ENCODE measurements at regions not wholly inside any gene's neighbourhood (a gene's known extent, or its start where the extent isn't known, plus 50 kb on each side); places are given as distances from the start of the nearest gene placed in this dataset.

GRCh38 chr16:59909262-59909661 lies 1175.1 kb upstream of the GOT2 start:
- TF ChIP-seq, protein P1, sequence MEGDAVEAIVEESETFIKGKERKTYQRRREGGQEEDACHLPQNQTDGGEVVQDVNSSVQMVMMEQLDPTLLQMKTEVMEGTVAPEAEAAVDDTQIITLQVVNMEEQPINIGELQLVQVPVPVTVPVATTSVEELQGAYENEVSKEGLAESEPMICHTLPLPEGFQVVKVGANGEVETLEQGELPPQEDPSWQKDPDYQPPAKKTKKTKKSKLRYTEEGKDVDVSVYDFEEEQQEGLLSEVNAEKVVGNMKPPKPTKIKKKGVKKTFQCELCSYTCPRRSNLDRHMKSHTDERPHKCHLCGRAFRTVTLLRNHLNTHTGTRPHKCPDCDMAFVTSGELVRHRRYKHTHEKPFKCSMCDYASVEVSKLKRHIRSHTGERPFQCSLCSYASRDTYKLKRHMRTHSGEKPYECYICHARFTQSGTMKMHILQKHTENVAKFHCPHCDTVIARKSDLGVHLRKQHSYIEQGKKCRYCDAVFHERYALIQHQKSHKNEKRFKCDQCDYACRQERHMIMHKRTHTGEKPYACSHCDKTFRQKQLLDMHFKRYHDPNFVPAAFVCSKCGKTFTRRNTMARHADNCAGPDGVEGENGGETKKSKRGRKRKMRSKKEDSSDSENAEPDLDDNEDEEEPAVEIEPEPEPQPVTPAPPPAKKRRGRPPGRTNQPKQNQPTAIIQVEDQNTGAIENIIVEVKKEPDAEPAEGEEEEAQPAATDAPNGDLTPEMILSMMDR (IDR thresholded peaks at IDR 0.05; ENCODE audit: insufficient read depth, low read length, poor library complexity, severe bottlenecking) = no peak
- H3K27me3 ChIP-seq (replicated peaks; ENCODE audit: control insufficient read depth, insufficient read depth, low read length) = no peaks in the 10 kb centered on the region
- DNase-seq (ENCODE audit: extremely low read depth, insufficient read length) = no peak
- no peaks in the 10 kb centered on the region for H3K36me3 ChIP-seq (ENCODE audit: control insufficient read depth, insufficient read depth, low read length)
- no peak overlapping the region for H3K4me3 ChIP-seq (replicated peaks; ENCODE audit: low read depth, low read length)

- Histone ChIP-seq H3K27me3 (replicated peaks; ENCODE audit: control insufficient read depth, insufficient read depth, low read length) (no peaks in the 10 kb centered on the region), H3K36me3 (ENCODE audit: control insufficient read depth, insufficient read depth, low read length) (no peaks in the 10 kb centered on the region), H3K4me3 (replicated peaks; ENCODE audit: low read depth, low read length) (no peak overlapping the region)
- no peak for DNase-seq (ENCODE audit: extremely low read depth, insufficient read length)
- TF ChIP-seq, protein P1 (IDR thresholded peaks at IDR 0.05; ENCODE audit: insufficient read depth, low read length, poor library complexity, severe bottlenecking) = no peak
Measured at GRCh38 chr16:59907611-59908010, 1173.5 kb upstream of the GOT2 start.

DNA sequence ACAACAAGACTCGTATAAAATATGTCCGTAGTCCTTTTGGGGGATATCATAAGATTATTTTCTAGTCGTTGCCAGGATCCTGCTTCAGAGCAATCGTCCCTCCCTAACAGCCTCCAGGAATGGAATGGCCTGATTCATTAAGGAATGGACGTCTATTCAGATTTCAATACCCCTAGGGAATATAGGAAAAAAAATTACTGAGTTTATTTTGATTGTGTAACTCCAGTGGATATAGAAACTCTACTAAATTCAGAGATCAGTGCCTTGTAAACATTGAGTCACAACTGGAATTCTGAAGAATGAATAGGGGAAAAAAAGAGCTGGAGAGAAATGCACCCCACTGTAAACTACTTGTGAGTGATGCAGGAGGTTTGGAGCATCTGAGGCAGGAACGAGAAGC lies 1171.5 kb upstream of the GOT2 start:
- Histone ChIP-seq H3K4me3 (replicated peaks; ENCODE audit: low read depth, low read length) (no peak overlapping the region), H3K27me3 (replicated peaks; ENCODE audit: control insufficient read depth, insufficient read depth, low read length) (no peaks in the 10 kb centered on the region)
- TF ChIP-seq, protein P1 (IDR thresholded peaks at IDR 0.05; ENCODE audit: insufficient read depth, low read length, poor library complexity, severe bottlenecking) = no peak

DNA sequence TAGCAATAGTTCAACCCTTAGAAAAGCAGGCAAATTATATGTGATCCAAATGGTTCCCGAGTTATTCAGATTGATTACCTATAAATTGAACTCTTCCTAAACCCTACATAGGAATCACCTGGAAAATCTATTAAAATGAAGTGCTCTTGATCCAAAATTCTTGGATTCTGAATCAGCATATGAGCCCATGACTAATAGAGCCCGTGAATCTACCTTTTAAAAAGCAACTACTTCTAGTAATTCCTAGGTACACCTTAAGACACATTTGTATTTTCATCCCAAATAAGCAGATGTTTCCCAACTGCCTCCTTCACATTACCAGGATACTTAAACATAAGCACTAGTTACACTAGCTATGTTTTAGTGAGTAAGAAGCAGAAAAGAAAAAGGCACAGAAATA lies 1171.0 kb upstream of the GOT2 start:
- no peak for DNase-seq (ENCODE audit: extremely low read depth, insufficient read length)
- Histone ChIP-seq H3K36me3 (ENCODE audit: control insufficient read depth, insufficient read depth, low read length) (no peaks in the 10 kb centered on the region), H3K27me3 (replicated peaks; ENCODE audit: control insufficient read depth, insufficient read depth, low read length) (no peaks in the 10 kb centered on the region), H3K4me3 (replicated peaks; ENCODE audit: low read depth, low read length) (no peak overlapping the region)
- TF ChIP-seq, protein P1 (IDR thresholded peaks at IDR 0.05; ENCODE audit: insufficient read depth, low read length, poor library complexity, severe bottlenecking) = no peak

More for the DNA sequence above, 1171.5 kb upstream of the GOT2 start:
- no peak for DNase-seq (ENCODE audit: extremely low read depth, insufficient read length)
- no peaks in the 10 kb centered on the region for H3K36me3 ChIP-seq (ENCODE audit: control insufficient read depth, insufficient read depth, low read length)

DNA sequence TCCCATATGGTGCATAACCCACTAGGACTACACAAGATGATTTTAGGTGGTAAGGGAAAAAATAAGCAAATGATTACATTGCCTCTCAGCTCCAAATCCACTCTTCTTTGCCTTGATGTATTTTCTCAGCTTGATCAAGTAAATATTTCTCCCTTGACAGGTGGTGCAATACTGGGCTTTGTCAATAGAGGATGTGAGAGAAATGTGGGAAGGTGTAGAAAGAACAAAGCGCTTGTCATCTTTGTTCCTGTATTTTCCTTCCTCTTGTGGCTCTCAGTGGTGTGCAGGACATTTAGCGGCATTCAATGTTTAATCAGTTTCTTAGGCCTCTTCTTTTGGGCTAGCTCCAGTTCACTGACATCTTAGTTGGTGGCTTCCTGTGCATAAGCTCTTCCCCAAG lies 1165.8 kb upstream of the GOT2 start:
- H3K4me3 ChIP-seq (replicated peaks; ENCODE audit: low read depth, low read length) = no peak overlapping the region
- no peaks in the 10 kb centered on the region for H3K36me3 ChIP-seq (ENCODE audit: control insufficient read depth, insufficient read depth, low read length)
- TF ChIP-seq, protein P1 (IDR thresholded peaks at IDR 0.05; ENCODE audit: insufficient read depth, low read length, poor library complexity, severe bottlenecking) = no peak
- no peak for DNase-seq (ENCODE audit: extremely low read depth, insufficient read length)
- no peaks in the 10 kb centered on the region for H3K27me3 ChIP-seq (replicated peaks; ENCODE audit: control insufficient read depth, insufficient read depth, low read length)

- H3K27me3 ChIP-seq (replicated peaks; ENCODE audit: control insufficient read depth, insufficient read depth, low read length) = no peaks in the 10 kb centered on the region
- TF ChIP-seq, protein P1 (IDR thresholded peaks at IDR 0.05; ENCODE audit: insufficient read depth, low read length, poor library complexity, severe bottlenecking) = no peak
- DNase-seq (ENCODE audit: extremely low read depth, insufficient read length) = no peak
Measured at GRCh38 chr16:59892376-59892775, 1158.3 kb upstream of the GOT2 start.

More at GRCh38 chr16:59892376-59892775, 1158.3 kb upstream of the GOT2 start:
- Histone ChIP-seq H3K36me3 (ENCODE audit: control insufficient read depth, insufficient read depth, low read length) (no peaks in the 10 kb centered on the region), H3K4me3 (replicated peaks; ENCODE audit: low read depth, low read length) (no peak overlapping the region)

Measured in GM06990 (cell line).